ENCODE measurements at regions not wholly inside any gene's neighbourhood (a gene's known extent, or its start where the extent isn't known, plus 50 kb on each side); places are given as distances from the start of the nearest gene placed in this dataset.

- H3K27ac ChIP-seq: no peak overlapping the region
- no peak for TF ChIP-seq CTCF (conservative IDR thresholded peaks at IDR 0.05)
These were observed 139.4 kb upstream of the AGR3 start for GRCh38 chr7:17021205-17021604.

GRCh38 chr7:17022920-17023319 lies 141.1 kb upstream of the AGR3 start:
- no peak for TF ChIP-seq CTCF (conservative IDR thresholded peaks at IDR 0.05)
- no peak overlapping the region for H3K27ac ChIP-seq

GRCh38 chr7:17026269-17026668 lies 144.5 kb upstream of the AGR3 start:
- no peak overlapping the region for H3K27ac ChIP-seq
- no peak for TF ChIP-seq CTCF (conservative IDR thresholded peaks at IDR 0.05)

- no peak overlapping the region for H3K27ac ChIP-seq
- TF ChIP-seq CTCF (conservative IDR thresholded peaks at IDR 0.05): no peak
These were observed 145.5 kb upstream of the AGR3 start for GRCh38 chr7:17027143-17027788.

GRCh38 chr7:17027789-17028152 lies 146.0 kb upstream of the AGR3 start:
- no peak overlapping the region for H3K27ac ChIP-seq
- TF ChIP-seq CTCF (conservative IDR thresholded peaks at IDR 0.05): no peak

GRCh38 chr7:17029150-17029549 lies 147.4 kb upstream of the AGR3 start:
- no peak for TF ChIP-seq CTCF (conservative IDR thresholded peaks at IDR 0.05)
- no peak overlapping the region for H3K27ac ChIP-seq

GRCh38 chr7:17030559-17030958 lies 148.8 kb upstream of the AGR3 start:
- H3K27ac ChIP-seq: no peak overlapping the region
- TF ChIP-seq CTCF (conservative IDR thresholded peaks at IDR 0.05): no peak

Measured in VCaP (cell line).